Mesendoderm (in vitro differentiated cells): ENCODE measurements at regions not wholly inside any gene's neighbourhood (a gene's known extent, or its start where the extent isn't known, plus 50 kb on each side); places are given as distances from the start of the nearest gene placed in this dataset.

Source experiments
- DNase-seq: peaks from one replicate; pipeline ENCODE4 v3.0.0; 2013
- H2AK5ac ChIP-seq: 2 replicates; pipeline ENCODE4 v1.6.1; 2013; ENCODE audit warnings: low read length, inconsistent platforms
- H2BK120ac ChIP-seq: 2 replicates; pipeline ENCODE4 v1.6.1; 2013; ENCODE audit warnings: low read depth, mild to moderate bottlenecking, low read length, moderate library complexity, mixed read lengths
- H2BK15ac ChIP-seq: replicated peaks from 2 replicates; pipeline ENCODE4 v1.6.1; 2013; ENCODE audit warnings: low read depth, mild to moderate bottlenecking, moderate library complexity
- H2BK5ac ChIP-seq: 2 replicates; pipeline ENCODE4 v1.6.1; 2013; ENCODE audit warnings: low read length, inconsistent platforms
- H3K18ac ChIP-seq: 2 replicates; pipeline ENCODE4 v1.6.1; 2013; ENCODE audit warnings: mild to moderate bottlenecking, low read length, mixed read lengths
- H3K23ac ChIP-seq: one replicate; pipeline ENCODE4 v1.6.1; 2013; ENCODE audit warnings: low read length
- H3K27ac ChIP-seq: 2 replicates; pipeline ENCODE4 v1.5.1; 2013; ENCODE audit warnings: low read depth, mild to moderate bottlenecking, inconsistent platforms, low read length, moderate library complexity
- H3K27me3 ChIP-seq: 2 replicates; pipeline ENCODE4 v1.6.1; 2013; ENCODE audit warnings: low read length, control low read depth, mild to moderate bottlenecking, inconsistent platforms; ENCODE audit not compliant: insufficient read depth, poor library complexity
- H3K36me3 ChIP-seq: 2 replicates; pipeline ENCODE4 v1.6.1; 2013; ENCODE audit warnings: low read length, inconsistent platforms; ENCODE audit not compliant: control insufficient read depth, insufficient read depth
- H3K4ac ChIP-seq: one replicate; pipeline ENCODE4 v1.6.1; 2013; ENCODE audit warnings: low read depth, mild to moderate bottlenecking, low read length, moderate library complexity
- H3K4me1 ChIP-seq: 2 replicates; pipeline ENCODE4 v1.6.1; 2013; ENCODE audit warnings: low read depth, low read length, inconsistent platforms; ENCODE audit not compliant: control insufficient read depth
- H3K4me2 ChIP-seq: 2 replicates; pipeline ENCODE4 v1.6.1; 2013; ENCODE audit warnings: low read length
- H3K4me3 ChIP-seq: 2 replicates; pipeline ENCODE4 v1.5.1; 2013; ENCODE audit warnings: mild to moderate bottlenecking, low read length
- H3K56ac ChIP-seq: one replicate; pipeline ENCODE4 v1.6.1; 2013; ENCODE audit warnings: low read length
- H3K79me1 ChIP-seq: 2 replicates; pipeline ENCODE4 v1.6.1; 2013; ENCODE audit warnings: low read length, inconsistent platforms
- H3K79me2 ChIP-seq: 2 replicates; pipeline ENCODE4 v1.6.1; 2013; ENCODE audit warnings: mild to moderate bottlenecking, low read length; ENCODE audit not compliant: control insufficient read depth, insufficient read depth
- H3K9ac ChIP-seq: 2 replicates; pipeline ENCODE4 v1.6.1; 2013; ENCODE audit warnings: low read length, inconsistent platforms
- H4K5ac ChIP-seq: one replicate; pipeline ENCODE4 v1.6.1; 2013; ENCODE audit warnings: low read length
- H4K8ac ChIP-seq: one replicate; pipeline ENCODE4 v1.6.1; 2013; ENCODE audit warnings: low read depth, mild to moderate bottlenecking, control low read depth, low read length, moderate library complexity
- WGBS: extraction: QIAGEN DNeasy Blood & Tissue Kit; methylation state at CpG from one replicate; pipeline ENCODE4 v1.1.7; 2013; ENCODE audit warnings: low lambda C conversion rate, missing lambda C conversion rate; ENCODE audit not compliant: insufficient coverage; ENCODE audit errors: extremely low coverage; 5-methylcytosine and 5-hydroxymethylcytosine counted together

- no CpG with 5 or more reads among the region's 4 CpGs for WGBS
- no peak for DNase-seq
- Histone ChIP-seq H4K5ac (no peak overlapping the region), H3K4me1 (no peaks in the 10 kb centered on the region), H3K23ac (no peak overlapping the region), H2BK120ac (no peak overlapping the region), H2BK15ac (no peak overlapping the region), H3K18ac (no peak overlapping the region), H3K9ac (no peak overlapping the region), H3K27ac (no peak overlapping the region), H4K8ac (no peak overlapping the region), H3K36me3 (no peaks in the 10 kb centered on the region), H3K4me2 (no peak overlapping the region), H3K4me3 (no peak overlapping the region), H3K4ac (no peak overlapping the region), H3K56ac (no peak overlapping the region), H3K79me2 (no peaks in the 10 kb centered on the region), H2AK5ac (no peak overlapping the region), H3K79me1 (no peaks in the 10 kb centered on the region), H3K27me3 (no peaks in the 10 kb centered on the region), H2BK5ac (no peak overlapping the region)
These were observed 1494.7 kb upstream of the CDH8 start for GRCh38 chr16:63530974-63531373.

- no peaks in the 10 kb centered on the region for H3K36me3 ChIP-seq
- H2AK5ac ChIP-seq, result no peak overlapping the region
- H3K4ac ChIP-seq, result no peak overlapping the region
- H3K56ac ChIP-seq, result no peak overlapping the region
- no peaks in the 10 kb centered on the region for H3K27me3 ChIP-seq
- H3K79me1 ChIP-seq, result no peaks in the 10 kb centered on the region
- no peaks in the 10 kb centered on the region for H3K79me2 ChIP-seq
- no peak overlapping the region for H3K23ac ChIP-seq
- H2BK120ac ChIP-seq, result no peak overlapping the region
- no peaks in the 10 kb centered on the region for H3K4me1 ChIP-seq
- no peak overlapping the region for H4K5ac ChIP-seq
- WGBS, result no CpG with 5 or more reads among the region's 2 CpGs
- H3K9ac ChIP-seq, result no peak overlapping the region
- DNase-seq, result peak; percentile 9
- no peak overlapping the region for H3K4me2 ChIP-seq
- H3K18ac ChIP-seq, result no peak overlapping the region
- no peak overlapping the region for H4K8ac ChIP-seq
- no peak overlapping the region for H3K27ac ChIP-seq
- H3K4me3 ChIP-seq, result no peak overlapping the region
- H2BK5ac ChIP-seq, result no peak overlapping the region
- H2BK15ac ChIP-seq, result no peak overlapping the region
These were observed 1494.0 kb upstream of the CDH8 start for GRCh38 chr16:63530208-63530607.

GRCh38 chr16:63527404-63527803 lies 1491.2 kb upstream of the CDH8 start:
- Histone ChIP-seq H4K8ac (no peak overlapping the region), H3K56ac (no peak overlapping the region), H3K79me2 (no peaks in the 10 kb centered on the region), H3K27ac (no peak overlapping the region), H3K36me3 (no peaks in the 10 kb centered on the region), H2AK5ac (no peak overlapping the region), H3K18ac (no peak overlapping the region), H3K4ac (no peak overlapping the region), H3K79me1 (no peaks in the 10 kb centered on the region), H2BK5ac (no peak overlapping the region), H3K4me2 (no peak overlapping the region), H2BK120ac (no peak overlapping the region), H3K23ac (no peak overlapping the region), H3K4me3 (no peak overlapping the region), H4K5ac (no peak overlapping the region), H2BK15ac (no peak overlapping the region), H3K27me3 (no peaks in the 10 kb centered on the region), H3K9ac (no peak overlapping the region), H3K4me1 (no peaks in the 10 kb centered on the region)
- DNase-seq, result no peak
- WGBS, result no CpG with 5 or more reads among the region's 3 CpGs

GRCh38 chr16:63516394-63516793 lies 1480.2 kb upstream of the CDH8 start:
- H2BK15ac ChIP-seq, result no peak overlapping the region
- no peak overlapping the region for H2BK5ac ChIP-seq
- H4K5ac ChIP-seq, result no peak overlapping the region
- no peak overlapping the region for H4K8ac ChIP-seq
- H3K23ac ChIP-seq, result no peak overlapping the region
- H3K27ac ChIP-seq, result no peak overlapping the region
- H3K4me1 ChIP-seq, result no peaks in the 10 kb centered on the region
- no peak overlapping the region for H3K4me2 ChIP-seq
- no peaks in the 10 kb centered on the region for H3K79me2 ChIP-seq
- H3K27me3 ChIP-seq, result no peaks in the 10 kb centered on the region
- no peak overlapping the region for H3K4me3 ChIP-seq
- DNase-seq, result no peak
- no peak overlapping the region for H3K18ac ChIP-seq
- H3K4ac ChIP-seq, result no peak overlapping the region
- no peak overlapping the region for H3K56ac ChIP-seq
- no peak overlapping the region for H3K9ac ChIP-seq
- H3K79me1 ChIP-seq, result no peaks in the 10 kb centered on the region
- no CpG with 5 or more reads among the region's 4 CpGs for WGBS
- no peak overlapping the region for H2BK120ac ChIP-seq
- no peak overlapping the region for H2AK5ac ChIP-seq
- no peaks in the 10 kb centered on the region for H3K36me3 ChIP-seq

GRCh38 chr16:63512910-63513309 lies 1476.7 kb upstream of the CDH8 start:
- H3K23ac ChIP-seq, result no peak overlapping the region
- H3K27ac ChIP-seq, result no peak overlapping the region
- no peaks in the 10 kb centered on the region for H3K79me1 ChIP-seq
- no peak for DNase-seq
- no peak overlapping the region for H2AK5ac ChIP-seq
- H2BK5ac ChIP-seq, result no peak overlapping the region
- H3K27me3 ChIP-seq, result no peaks in the 10 kb centered on the region
- H3K18ac ChIP-seq, result no peak overlapping the region
- H3K79me2 ChIP-seq, result no peaks in the 10 kb centered on the region
- H3K4me3 ChIP-seq, result no peak overlapping the region
- WGBS, result no CpG with 5 or more reads among the region's 1 CpG
- H3K4me1 ChIP-seq, result no peaks in the 10 kb centered on the region
- H3K9ac ChIP-seq, result no peak overlapping the region
- no peak overlapping the region for H2BK15ac ChIP-seq
- H2BK120ac ChIP-seq, result no peak overlapping the region
- H3K4me2 ChIP-seq, result no peak overlapping the region
- H4K8ac ChIP-seq, result no peak overlapping the region
- H4K5ac ChIP-seq, result no peak overlapping the region
- H3K36me3 ChIP-seq, result no peaks in the 10 kb centered on the region
- no peak overlapping the region for H3K4ac ChIP-seq
- no peak overlapping the region for H3K56ac ChIP-seq

GRCh38 chr16:63497408-63497807 lies 1461.2 kb upstream of the CDH8 start:
- H2BK5ac ChIP-seq, result no peak overlapping the region
- WGBS, result no CpG with 5 or more reads among the region's 2 CpGs
- no peak for DNase-seq

More at GRCh38 chr16:63497408-63497807, 1461.2 kb upstream of the CDH8 start:
- Histone ChIP-seq H4K5ac (no peak overlapping the region), H3K4me1 (no peaks in the 10 kb centered on the region), H3K9ac (no peak overlapping the region), H3K27ac (no peak overlapping the region), H3K4ac (no peak overlapping the region), H3K4me3 (no peak overlapping the region), H2BK120ac (no peak overlapping the region), H2BK15ac (no peak overlapping the region), H3K18ac (no peak overlapping the region), H3K27me3 (no peaks in the 10 kb centered on the region), H3K79me1 (no peaks in the 10 kb centered on the region), H3K23ac (no peak overlapping the region), H4K8ac (no peak overlapping the region), H2AK5ac (no peak overlapping the region), H3K79me2 (no peaks in the 10 kb centered on the region), H3K4me2 (no peak overlapping the region), H3K56ac (no peak overlapping the region), H3K36me3 (no peaks in the 10 kb centered on the region)
